Fibroblast of skin of right biceps (primary cell): ENCODE measurements at regions not wholly inside any gene's neighbourhood (a gene's known extent, or its start where the extent isn't known, plus 50 kb on each side); places are given as distances from the start of the nearest gene placed in this dataset.
A peak's percentile ranks its signal among the peaks of the same experiment; 100 is the strongest.

Source experiments
- DNase-seq: peaks from one replicate; pipeline ENCODE4 v3.0.0-alpha.2; 2013

DNA sequence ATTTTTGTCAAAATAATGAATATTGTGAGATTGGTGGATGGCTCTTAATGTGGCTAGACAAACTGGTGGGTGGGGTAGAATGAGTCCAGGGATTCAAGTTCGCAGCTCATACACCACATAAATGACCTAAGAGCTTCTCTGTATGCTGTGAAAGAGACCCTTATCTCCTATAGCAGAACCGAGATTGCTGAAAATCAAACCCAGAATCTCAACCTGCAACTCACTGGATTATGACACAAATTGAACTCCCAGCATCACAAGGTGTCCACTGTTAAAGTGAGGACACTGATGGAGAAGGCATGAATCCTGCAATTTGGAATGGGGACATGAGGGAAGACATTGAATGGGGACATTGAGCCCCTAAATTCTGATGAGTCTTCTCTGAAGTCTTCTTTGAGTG is 51.3 kb upstream of the CNKSR3 start:
- no peak for DNase-seq

DNA sequence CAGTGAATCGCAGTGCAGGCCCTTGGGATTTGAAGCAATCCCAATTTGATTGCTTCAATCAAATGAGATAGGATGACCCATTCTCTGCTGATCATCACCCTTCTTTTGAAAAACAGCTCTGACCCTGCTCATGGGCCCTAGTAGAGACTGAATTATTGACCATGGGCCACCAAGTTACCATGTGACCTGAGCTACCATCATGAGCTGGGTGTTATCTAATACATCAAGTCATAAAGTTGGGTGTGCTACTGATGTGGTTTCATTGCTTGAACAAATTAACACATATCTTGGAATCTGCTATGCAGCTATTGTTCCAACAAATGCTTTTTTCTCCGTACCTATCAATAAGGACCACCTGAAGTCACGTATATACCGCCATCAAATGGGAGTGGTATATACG is 54.8 kb upstream of the CNKSR3 start:
- no peak for DNase-seq

DNA sequence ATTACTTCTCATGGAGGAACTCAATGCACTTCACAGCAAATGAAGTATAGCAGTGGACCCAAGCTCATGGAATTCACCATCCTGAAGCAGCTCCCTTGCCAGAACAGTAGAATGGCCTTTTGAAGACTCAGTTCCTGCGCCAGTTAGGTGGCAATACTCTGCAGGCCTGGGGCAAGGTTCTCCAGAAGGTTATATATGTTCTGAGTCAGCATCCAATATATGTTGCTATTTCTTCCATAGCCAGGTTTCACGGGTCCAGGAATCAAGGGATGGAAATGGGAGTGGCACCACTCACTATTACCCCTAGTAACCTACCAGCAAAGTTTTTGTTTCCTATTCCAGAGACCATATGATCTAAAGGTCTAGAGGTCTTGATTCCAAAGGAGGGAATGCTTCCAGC is 56.4 kb upstream of the CNKSR3 start:
- DNase-seq: no peak

DNA sequence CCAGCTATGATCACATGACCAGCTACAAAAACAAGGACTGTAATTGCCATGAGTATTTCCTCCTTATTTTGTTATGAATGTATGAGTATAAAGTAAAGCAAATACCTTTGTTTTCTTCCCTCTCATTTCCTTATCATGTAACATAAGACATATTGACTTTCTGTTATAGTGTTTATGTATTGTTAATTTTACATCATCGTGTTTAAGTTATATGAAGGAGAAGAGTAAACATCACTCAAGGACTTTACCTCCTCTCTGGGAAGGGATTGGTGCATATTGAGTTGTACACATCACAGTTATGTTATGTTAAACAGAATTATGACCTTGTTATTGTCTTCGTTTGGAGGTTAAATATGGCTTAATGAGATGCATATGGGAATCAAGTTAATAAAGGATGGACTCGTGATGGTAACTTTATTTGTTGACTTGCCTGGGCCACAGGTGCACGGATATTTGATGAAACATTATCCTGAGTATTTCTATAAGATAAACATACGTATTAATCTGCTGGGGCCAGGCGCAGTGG is 57.3 kb upstream of the CNKSR3 start:
- DNase-seq: no peak

DNA sequence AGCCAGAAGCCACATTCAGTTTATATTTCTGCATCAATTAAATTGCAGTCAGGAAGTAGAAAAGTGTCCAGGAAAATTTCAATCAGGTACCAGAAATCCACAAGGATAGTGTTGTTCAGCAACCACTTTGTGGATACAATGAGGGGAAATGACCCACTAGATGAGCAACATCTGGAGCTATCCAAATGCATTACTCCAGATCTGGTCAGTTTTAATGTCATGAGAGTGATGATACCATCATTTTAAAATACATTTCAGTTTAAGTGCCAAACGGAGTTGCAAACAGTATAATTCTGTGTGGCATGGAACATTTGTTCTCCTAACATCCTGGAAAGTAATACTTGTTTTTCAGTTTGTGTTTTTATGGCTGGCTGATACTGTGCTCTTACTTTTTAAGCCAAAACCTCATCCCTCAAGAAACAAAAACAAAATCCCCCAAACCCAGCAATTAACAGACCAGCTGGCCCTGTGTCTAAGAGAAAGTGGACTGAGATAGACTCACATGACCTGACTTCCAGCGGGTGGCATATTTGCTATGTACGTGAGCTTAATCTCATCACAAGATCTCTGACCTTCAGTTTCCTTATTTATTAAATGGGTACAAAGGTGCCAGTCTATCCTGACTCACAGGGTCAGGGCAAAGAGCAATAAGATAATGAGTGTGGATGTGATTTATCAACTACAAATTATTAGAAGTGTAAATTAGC is 58.8 kb upstream of the CNKSR3 start:
- no peak for DNase-seq

DNA sequence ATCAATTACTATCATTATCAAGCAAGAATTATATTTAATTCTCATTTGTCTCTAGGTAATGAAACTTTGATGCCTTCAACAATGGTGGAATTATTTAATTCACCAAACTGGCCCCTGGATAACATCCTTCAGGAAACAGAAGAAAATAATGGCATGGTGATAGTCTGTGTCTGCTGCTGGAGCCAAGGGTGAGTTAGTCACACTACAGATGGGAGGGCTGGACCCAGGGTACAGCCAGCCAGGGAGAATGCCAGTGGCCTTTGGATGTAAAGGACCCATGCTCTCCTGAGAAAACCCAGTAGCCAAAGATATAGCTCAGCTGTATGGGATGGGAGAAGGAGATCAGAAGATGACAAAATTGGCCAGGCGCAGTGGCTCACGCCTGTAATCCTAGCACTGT is 60.0 kb upstream of the CNKSR3 start:
- no peak for DNase-seq

DNA sequence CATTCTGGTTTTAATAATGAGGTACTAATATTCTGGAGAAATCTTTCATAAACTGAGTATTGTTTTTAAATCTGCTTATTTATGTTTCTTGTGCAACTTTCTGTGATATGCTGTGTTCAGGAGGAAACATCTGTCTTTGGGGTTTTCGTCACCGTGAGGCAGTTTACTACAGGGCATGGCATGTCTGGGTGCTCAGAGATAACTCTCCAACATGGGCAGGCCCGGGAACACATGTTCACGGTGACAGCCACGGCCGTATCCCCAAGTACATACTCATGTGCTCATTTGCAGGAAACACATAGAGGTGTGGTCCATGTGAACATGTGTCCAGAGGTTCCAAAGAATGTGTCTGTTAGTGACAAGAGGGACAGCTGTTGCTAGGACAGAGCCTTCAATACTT is 62.1 kb upstream of the CNKSR3 start:
- DNase-seq: no peak

DNA sequence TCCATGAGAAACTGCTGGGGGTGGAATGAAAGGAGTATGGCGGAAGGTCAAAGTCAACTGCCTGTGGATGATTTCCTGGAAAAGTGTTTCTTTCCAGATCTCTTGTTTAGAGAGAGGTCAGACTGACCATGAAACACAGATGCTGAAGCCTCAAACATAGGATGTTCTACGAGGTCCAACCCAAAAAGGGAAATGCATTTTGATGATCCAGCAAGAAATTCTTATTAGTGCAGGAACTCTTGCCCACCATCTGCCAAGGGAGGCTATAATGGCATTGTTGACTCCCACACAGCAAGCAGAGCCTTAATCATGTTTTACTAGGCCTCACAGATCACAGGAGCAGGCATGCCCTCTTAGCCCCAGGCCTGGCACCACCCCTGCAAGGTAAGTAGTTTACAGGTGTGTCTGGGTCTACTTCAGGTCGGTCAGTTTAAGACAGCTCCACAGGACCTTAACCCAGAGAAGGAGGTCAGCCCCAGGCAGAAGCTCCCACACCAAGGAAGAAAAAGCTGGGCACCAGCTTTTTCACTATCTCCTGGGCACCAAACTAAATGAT is 67.6 kb upstream of the CNKSR3 start:
- DNase-seq: no peak

DNA sequence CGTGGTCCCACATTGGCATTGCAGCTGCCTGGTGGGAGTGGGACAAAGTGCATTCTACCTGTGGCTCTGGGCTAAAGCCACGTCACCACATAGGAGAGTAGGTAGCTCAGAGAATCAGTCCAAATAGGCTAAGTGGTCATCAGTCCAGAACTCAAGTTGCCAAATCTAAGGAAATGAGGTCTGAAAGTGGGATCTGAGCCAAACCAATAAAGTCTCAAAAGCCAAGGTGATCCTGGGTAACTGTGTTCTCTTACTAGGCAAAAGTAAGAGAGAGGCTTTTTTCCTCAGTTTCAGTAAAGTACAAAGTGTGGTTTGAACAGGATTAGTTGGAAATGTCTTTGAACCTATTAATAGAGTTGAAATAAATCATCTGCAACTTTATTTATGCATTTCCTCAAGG is 68.6 kb upstream of the CNKSR3 start:
- no peak for DNase-seq

DNA sequence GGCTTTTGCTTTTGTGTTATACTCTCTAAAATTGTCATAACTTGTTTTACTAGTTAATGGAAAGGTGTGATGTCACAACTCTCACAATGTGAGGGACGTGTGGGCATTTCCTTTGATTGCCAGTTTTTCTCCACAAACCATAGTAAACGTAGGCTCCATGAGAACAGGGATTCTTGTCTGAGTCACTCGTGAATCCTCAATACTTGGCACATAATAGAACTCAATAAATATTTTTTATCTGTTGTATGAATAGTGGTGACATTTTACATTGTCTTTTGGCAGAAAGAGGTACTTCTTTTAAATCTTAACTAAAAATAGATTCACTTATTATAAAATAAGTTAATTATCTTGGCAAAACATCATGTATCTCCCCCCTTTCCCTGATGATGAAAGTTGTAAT is 69.0 kb upstream of the CNKSR3 start:
- peak; percentile 45 for DNase-seq

DNA sequence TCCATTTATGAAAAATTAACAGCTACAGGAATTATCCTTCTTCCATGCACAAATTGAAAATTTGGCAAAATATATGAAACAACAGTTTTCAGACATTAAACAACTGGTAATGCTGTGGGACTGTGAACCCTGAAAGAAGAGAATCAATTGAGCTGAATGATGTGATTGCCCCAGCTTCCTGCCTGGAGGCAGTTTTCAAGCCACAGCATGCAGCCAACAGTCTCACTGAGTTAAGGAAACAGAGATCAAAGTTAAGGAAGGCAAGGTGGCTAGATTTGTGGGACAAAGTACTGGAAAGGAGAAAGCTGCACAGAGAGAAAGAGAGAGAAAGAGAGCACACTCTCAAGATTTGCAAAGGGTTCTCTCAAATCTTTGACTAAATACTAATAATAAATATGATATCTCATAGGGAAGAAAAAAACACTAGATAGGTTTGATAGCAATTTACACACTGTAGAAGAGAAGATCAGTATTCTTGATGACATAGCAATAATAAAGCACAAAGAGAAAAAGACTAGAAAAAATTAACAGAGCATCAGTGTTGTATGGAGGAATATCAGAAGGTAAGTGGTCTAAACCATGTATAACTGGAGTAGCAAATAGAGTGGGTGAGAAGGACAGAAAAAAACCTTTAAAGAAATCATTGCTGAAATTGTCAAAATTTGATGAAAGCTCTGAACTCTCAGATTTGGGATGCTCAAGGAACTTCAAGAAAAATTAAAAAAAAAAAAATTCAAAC is 70.1 kb upstream of the CNKSR3 start:
- DNase-seq: no peak

DNA sequence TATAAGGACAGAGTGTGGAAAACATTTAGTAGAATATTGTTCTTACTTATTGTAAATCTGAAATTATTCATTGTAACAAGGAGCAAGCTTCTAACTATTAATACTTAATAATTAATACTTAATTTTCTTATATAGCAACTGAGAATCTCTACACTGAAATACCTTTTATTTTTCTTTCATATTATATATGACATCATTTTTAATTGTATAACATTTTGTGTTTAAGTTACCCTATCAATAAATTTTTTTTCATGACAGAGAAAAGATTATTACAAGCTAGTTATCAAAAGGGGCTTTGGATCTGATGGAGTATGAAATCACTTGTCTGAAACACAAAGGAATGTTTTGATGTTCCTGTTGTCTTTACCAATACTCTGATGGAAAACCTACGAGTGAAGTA is 72.2 kb upstream of the CNKSR3 start:
- DNase-seq: no peak

DNA sequence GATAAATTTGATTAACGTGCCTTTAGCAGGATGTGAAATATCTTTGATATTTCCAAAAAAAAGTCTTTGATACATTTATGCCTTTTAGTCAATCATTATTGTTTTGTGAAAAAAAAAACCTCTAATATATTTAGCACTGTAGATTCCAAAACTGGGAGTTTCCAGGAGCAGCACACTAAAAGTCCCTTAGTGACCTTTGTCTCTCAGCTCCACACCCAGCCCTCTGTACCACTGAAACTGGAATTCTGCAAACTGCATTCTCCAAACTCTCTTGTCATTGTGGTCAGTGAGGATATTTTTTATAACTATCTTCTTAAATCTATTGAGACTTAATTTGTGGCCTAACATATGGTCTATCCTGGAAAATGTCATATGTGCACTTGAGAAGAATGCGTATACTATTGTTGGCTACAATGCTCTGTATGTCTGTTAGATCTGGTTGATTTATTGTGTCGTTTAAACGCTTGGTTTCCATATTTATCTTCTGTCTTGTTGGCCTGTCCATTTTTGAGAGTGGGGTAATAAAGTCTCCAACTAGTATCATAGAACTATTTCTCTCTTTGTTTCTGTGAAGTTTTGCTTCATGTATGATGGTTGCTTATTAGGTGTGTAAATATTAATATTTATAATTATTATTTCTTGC is 73.2 kb upstream of the CNKSR3 start:
- no peak for DNase-seq

DNA sequence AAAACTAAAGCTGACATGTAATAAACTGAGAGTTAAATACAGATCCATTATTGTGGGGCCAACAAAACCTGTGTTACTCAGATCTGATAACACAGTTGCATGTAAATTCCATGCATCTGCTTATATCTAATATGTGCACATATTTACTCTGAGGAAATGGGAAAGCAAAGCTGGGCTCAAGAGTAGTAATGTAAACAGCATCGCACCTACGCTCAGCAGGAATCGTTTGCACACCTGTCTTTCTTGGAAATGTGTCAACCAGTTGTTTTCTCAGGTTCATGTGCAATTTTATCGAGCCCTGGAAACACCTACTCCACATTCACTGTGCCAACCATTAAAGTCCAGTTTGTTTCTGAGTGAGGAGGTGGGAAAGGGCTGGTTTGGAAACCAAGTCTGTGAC is 80.3 kb upstream of the CNKSR3 start:
- no peak for DNase-seq

DNA sequence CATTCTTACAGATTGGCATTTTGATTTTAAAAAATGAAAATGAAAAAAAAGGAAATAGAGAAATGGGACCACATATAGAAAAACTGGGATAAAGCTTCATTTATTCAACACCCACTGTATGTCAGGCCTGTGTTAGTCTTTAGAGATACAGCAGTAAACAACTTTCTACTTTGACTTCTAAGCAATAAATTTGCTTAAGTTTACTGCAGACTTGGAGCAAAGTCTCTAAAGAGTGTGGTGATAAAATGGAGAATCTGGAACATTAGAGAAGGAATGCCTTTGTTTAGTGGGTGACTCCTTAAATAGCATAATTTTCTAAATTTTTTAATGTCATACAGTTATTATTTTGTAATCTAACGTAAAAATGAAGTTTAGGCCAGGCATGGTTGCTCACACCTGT is 80.7 kb upstream of the CNKSR3 start:
- DNase-seq: no peak

DNA sequence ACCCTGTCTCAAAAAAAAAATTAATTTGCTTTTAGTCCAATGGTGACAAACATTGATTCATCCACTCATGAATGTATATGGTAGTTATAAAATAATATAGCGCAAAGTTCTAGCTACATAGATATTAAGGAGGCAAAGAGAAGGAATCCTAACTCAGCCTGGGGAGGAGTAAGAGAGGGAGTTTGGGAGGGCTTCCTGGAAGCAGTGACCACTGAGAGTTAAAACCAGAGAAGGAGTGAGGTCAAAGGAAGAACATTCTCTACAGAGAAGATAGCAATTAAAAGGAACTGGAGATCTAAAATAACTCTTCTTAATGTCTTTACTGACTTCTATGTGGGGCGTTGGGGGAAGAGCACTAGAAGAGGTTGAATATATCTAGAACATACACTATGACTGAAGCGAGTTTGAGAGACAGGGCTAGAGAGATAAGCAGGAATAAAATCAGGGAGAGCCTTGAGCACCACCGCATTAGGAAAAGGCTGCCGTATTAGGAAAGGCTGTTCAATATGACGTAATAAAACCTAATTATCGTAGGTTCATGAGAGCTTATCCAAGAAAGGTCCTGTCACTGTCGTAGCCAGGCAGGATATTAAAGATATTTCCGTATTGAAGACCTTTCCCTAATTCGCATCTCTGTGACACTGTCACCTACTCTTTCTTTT is 81.8 kb upstream of the CNKSR3 start:
- DNase-seq: no peak

DNA sequence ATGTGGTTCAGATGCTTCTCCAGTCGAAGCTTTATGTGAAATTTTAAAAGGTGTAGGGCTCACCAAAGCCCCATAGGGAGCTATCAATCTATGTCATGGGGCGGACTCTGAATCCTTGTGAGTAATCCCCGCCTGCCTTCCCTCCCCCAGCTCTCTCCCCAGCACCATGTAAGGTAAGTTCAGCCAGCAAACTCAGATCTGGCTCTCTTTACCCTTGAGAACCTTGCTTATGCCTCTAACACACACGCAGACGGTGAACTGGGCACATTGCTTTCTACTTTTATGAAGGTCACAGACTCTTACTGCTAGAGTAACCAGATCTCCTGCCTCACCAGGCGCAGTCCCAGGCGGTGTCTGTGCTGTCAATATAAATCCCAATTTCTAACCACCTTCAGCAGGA is 82.6 kb upstream of the CNKSR3 start:
- peak; percentile 50 for DNase-seq

DNA sequence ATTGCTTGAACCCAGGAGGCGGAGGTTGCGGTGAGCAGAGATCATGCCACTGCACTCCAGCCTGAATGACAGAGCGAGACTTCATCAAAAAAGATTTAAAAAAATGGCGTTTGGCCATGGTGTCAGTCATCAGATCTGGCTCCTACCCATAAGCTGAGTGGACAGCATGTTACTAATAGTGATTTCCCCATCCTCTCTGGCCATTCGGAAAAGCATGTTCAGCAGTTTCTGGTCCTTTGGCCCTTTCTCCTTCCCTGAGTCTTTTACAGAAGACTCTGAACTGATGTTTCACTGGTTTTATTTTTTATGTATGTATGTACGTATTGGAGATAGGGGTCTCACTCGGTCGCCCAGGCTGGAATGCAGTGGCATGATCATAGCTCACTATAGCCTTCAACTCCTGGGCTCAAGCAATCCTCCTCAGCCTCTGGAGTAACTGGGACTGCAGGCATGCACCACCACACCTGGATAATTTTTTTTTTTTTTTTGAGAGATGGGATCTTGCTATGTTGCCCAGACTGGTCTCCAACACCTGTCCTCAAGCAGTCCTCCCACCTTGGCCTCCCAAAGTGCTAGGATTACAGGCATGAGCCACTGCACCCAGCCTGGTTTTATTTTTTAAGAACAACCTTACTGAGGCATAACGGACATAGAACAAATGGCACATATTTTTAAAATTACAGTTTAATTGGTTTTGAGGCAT is 84.2 kb upstream of the CNKSR3 start:
- no peak for DNase-seq

DNA sequence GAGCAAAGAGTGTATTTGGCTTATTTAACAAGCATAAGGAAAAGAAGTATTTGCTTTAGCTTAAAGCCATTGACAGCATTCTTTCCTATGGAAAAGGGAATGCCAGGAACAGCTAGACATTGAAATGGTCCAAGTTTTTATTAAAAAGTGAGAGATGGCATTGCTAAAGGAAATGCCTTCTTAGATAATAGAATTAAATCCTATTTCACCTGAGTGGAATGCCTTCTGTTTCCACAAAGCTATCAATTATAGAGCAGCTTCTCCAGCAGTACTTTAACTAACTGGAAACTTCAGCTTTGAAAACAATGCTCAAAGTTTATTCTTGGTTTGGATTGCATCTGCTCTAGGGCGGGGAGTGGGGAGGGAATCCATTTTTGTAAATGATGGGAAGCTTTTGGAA is 85.1 kb upstream of the CNKSR3 start:
- no peak for DNase-seq

DNA sequence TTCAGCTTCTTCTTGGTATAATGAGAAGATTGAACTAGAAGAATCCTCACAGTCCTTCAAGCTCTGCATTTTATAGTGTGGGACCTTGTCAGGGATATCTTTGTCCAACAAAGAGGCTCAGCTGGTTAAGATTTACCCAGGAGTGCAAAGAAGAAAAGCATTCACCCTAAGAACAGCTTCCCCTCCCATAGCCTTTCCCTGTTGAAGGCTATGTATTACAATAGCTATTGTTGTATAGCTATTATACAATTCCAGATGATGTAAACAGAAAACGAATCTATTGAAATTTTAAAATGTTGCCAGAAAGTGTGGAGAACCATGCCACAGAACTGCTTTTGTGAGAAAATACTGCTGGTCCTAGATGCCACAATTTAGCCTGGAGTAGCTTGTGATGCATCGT is 85.5 kb upstream of the CNKSR3 start:
- DNase-seq: no peak

DNA sequence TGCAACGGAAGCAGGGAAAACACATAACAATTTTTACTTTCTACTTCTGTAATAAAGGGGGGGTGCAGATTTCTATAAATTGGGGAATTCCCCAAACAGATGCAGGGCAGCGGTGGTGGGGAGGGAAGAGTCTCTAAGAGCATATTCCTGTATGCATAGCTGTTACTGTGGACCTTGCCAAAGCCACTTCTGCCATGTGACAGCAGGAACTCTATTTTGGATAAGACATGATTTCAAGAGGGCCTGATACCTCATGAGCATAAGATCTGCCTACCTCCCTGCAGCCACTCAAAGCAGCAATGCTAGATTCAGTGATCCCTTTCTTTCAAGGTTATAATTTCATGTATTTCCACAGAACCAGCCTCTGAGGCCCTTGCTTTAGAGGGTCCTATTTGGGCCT is 86.2 kb upstream of the CNKSR3 start:
- DNase-seq: no peak

DNA sequence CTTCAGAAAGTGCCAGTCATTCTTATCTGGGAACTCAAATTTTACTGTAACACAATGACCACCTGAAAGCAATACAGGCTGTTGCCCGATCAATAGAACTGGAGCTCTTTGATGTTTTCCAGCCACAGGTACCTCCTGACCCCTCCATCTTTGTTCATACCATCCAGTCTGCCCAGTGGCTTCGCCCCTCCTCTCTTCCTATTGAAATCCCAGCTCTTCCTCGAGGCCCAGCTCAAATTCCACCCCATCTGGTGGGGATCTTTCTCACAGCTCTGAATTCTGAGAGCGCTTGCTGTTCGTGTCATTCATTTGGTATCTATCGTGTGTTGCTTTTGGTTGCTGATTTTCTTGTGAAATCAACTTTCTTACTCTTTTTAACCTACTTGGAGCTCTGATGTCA is 87.9 kb upstream of the CNKSR3 start:
- no peak for DNase-seq

DNA sequence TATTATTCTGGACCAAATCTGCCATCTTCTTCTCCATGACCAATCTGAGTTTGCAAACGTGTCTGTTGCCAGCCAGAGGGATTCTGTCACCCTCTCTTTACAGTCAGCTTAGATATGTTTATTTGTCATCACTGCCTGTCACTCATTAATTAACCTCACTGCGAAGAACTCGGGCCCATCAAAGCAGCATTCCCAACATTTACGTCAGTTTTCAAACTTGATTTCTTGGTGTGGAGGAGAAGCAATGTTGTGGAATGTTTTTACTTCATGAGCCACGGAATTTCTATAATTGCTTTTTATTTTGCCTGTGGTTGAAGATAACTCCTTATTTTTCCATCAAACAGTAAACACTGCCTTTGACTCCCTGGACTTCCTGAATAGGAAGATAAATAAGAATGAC is 91.8 kb upstream of the CNKSR3 start:
- peak; percentile 48 for DNase-seq
